HepG2 (cell line): ENCODE measurements at regions not wholly inside any gene's neighbourhood (a gene's known extent, or its start where the extent isn't known, plus 50 kb on each side); places are given as distances from the start of the nearest gene placed in this dataset.

Experiments used
- ATAC-seq: fragments of 200-7000 bp; cut with Tn5 transposase; 3 replicates; pipeline ENCODE4 v1.9.1; 2020; ENCODE audit warnings: mild to moderate bottlenecking, moderate library complexity
- BruUV-seq: library from RNA; stranded (reverse); fragments of 400-500 nt; replicated peaks from 2 replicates; lab custom pipeline; 2021; lab: Mats Ljungman, UMichigan
- CTCF ChIA-PET: fragments of 300-600 bp; formaldehyde crosslinking; extraction: SDS; loops from one replicate; lab custom pipeline; 2021; ENCODE audit warnings: low total read pairs, inconsistent platforms, low intra/inter-chr PET ratio; lab: Yijun Ruan, JAX
- POLR2A ChIA-PET: fragments of 350-600 bp; sonication (Branson Sonifier 250); formaldehyde crosslinking; loops from one replicate; lab custom pipeline; 2020; ENCODE audit warnings: antibody characterized with exemption, inconsistent platforms; lab: Yijun Ruan, JAX
- DNase-seq: peaks from one replicate; pipeline ENCODE4 v3.0.0-alpha.2; 2015; ENCODE audit warnings: low spot score
- FAIRE-seq: peaks from 3 replicates; lab custom pipeline; 2011; peaks lifted over from hg19 to GRCh38; lab: Jason Lieb, UNC
- H2AFZ ChIP-seq: one replicate; pipeline ENCODE4 v1.6.1; 2011; ENCODE audit warnings: low read length, inconsistent platforms
- H3K27ac ChIP-seq: fragments of 300-600 bp; 3 replicates; pipeline ENCODE4 v1.8.0; 2011; ENCODE audit warnings: mixed run types, mild to moderate bottlenecking, mixed read lengths, low read length, inconsistent platforms; ENCODE audit not compliant: insufficient read depth; ENCODE audit errors: extremely low read length
- H3K27me3 ChIP-seq, 2 experiments: fragments of 200-600 bp in 1 of 2; 2 replicates in 1 of 2; 3 replicates in 1 of 2; pipeline versions ENCODE4 v1.6.0 to v1.8.0; 2011; ENCODE audit warnings: low read length in 2 of 2, mild to moderate bottlenecking in 2 of 2, moderate library complexity in 2 of 2, inconsistent platforms in 1 of 2; ENCODE audit not compliant: insufficient read depth in 2 of 2, control insufficient read depth in 1 of 2
- H3K36me3 ChIP-seq, 2 experiments: fragments of 200-600 bp in 1 of 2; replicated peaks in 1 of 2; 2 replicates in 1 of 2; 3 replicates in 1 of 2; pipeline versions ENCODE4 v1.5.1 to v1.8.0; 2011; ENCODE audit warnings: low read length in 2 of 2, inconsistent platforms in 1 of 2; ENCODE audit not compliant: insufficient read depth in 2 of 2, control insufficient read depth in 1 of 2
- H3K4me1 ChIP-seq: 2 replicates; pipeline ENCODE4 v1.5.1; 2012; ENCODE audit warnings: low read length, inconsistent platforms; ENCODE audit not compliant: insufficient read depth
- H3K4me2 ChIP-seq: 2 replicates; pipeline ENCODE4 v1.6.0; 2011; ENCODE audit warnings: low read depth, low read length, inconsistent platforms
- H3K4me3 ChIP-seq, 3 experiments: fragments of 200-600 bp in 1 of 3; sonication (generic), shearing (Covaris generic) in 1 of 3; replicated peaks in 1 of 3; 2 replicates each; pipeline ENCODE4 v1.5.1; 2011 to 2016; ENCODE audit warnings: low read length in 3 of 3, inconsistent platforms in 2 of 3, low read depth in 2 of 3, mild to moderate bottlenecking in 2 of 3, control low read depth in 1 of 3, mixed read lengths in 1 of 3; ENCODE audit not compliant: insufficient read depth in 1 of 3
- H3K79me2 ChIP-seq: one replicate; pipeline ENCODE4 v1.6.1; 2011; ENCODE audit warnings: low read length, inconsistent platforms; ENCODE audit not compliant: insufficient read depth
- H3K9ac ChIP-seq: 2 replicates; pipeline ENCODE4 v1.6.0; 2011; ENCODE audit warnings: mild to moderate bottlenecking, low read depth, low read length, inconsistent platforms; ENCODE audit not compliant: insufficient read depth
- H3K9me3 ChIP-seq: 2 replicates; pipeline ENCODE4 v1.5.1; 2012; ENCODE audit warnings: mild to moderate bottlenecking, low read length
- H4K20me1 ChIP-seq: 2 replicates; pipeline ENCODE4 v1.6.0; 2011; ENCODE audit warnings: inconsistent platforms, mild to moderate bottlenecking, low read length, moderate library complexity; ENCODE audit not compliant: insufficient read depth
- BCLAF1 ChIP-seq: fragments of 450-650 bp; IDR thresholded peaks from 2 replicates; pipeline ENCODE4 v1.6.1; 2017; ENCODE audit warnings: mild to moderate bottlenecking
- CEBPB ChIP-seq: IDR thresholded peaks from 2 replicates; pipeline ENCODE4 v1.6.1; 2011; ENCODE audit warnings: low read depth, low read length, improper control_type of control experiment, borderline replicate concordance
- CTCF ChIP-seq: sonication (generic); formaldehyde crosslinking; IDR thresholded peaks from 2 replicates; pipeline ENCODE4 v1.5.0; 2020; ENCODE audit warnings: mild to moderate bottlenecking, missing genetic modification reagents, moderate library complexity
- DNMT1 ChIP-seq: sonication (generic); formaldehyde crosslinking; IDR thresholded peaks from 2 replicates; pipeline ENCODE4 v1.5.1; 2020; ENCODE audit warnings: mild to moderate bottlenecking, missing genetic modification reagents
- DNMT3B ChIP-seq: conservative IDR thresholded peaks from 2 replicates; pipeline ENCODE4 v1.6.1; 2016; ENCODE audit warnings: missing biosample characterization, control low read depth
- HHEX ChIP-seq: IDR thresholded peaks from 2 replicates; pipeline ENCODE4 v1.6.1; 2016; ENCODE audit warnings: control low read depth
- KLF11 ChIP-seq: IDR thresholded peaks from 2 replicates; pipeline ENCODE4 v1.6.1; 2016; ENCODE audit warnings: missing compliant biosample characterization
- REXO4 ChIP-seq: sonication (generic); formaldehyde crosslinking; IDR thresholded peaks from 2 replicates; pipeline ENCODE4 v1.8.0; 2022; ENCODE audit warnings: missing genetic modification reagents, mild to moderate bottlenecking, borderline replicate concordance
- SP2 ChIP-seq: sonication (generic); formaldehyde crosslinking; IDR thresholded peaks from 2 replicates; pipeline ENCODE4 v1.5.1; 2020; ENCODE audit warnings: mild to moderate bottlenecking, missing genetic modification reagents
- STAG1 ChIP-seq: sonication (generic); formaldehyde crosslinking; IDR thresholded peaks from 2 replicates; pipeline ENCODE4 v1.4.0; 2020; ENCODE audit warnings: missing genetic modification reagents
- ZBED4 ChIP-seq: sonication (generic); formaldehyde crosslinking; IDR thresholded peaks from 2 replicates; pipeline ENCODE4 v1.4.0; 2020; ENCODE audit warnings: missing genetic modification reagents, borderline replicate concordance
- ZNF30 ChIP-seq: sonication (generic); formaldehyde crosslinking; IDR thresholded peaks from 2 replicates; pipeline ENCODE4 v1.5.0; 2020; ENCODE audit warnings: mild to moderate bottlenecking, missing genetic modification reagents
- ZNF354B ChIP-seq: sonication (generic); formaldehyde crosslinking; IDR thresholded peaks from 2 replicates; pipeline ENCODE4 v1.8.0; 2022; ENCODE audit warnings: mild to moderate bottlenecking, missing genetic modification reagents
- WGBS: methylation state at CpG from one replicate; pipeline ENCODE4 v1.1.6; 2017; ENCODE audit warnings: low lambda C conversion rate; 5-methylcytosine and 5-hydroxymethylcytosine counted together
- in situ Hi-C: cut with HindIII; loops from 2 replicates; pipeline ENCODE4 v1.10.0; 2017; ENCODE audit warnings: low pct_unique_long_range_greater_than_20kb; ENCODE audit not compliant: extremely low pct_ligation_motif_present
- intact Hi-C: fragments of 100-400 bp; cut with micrococcal nuclease; formaldehyde crosslinking; loops from one replicate; pipeline ENCODE4 v1.10.0; 2022; ENCODE audit not compliant: unreplicated experiment

- TF ChIP-seq ZBED4 (no peak), ZNF354B (CRISPR knock-in tag) (no peak), ZNF30 (CRISPR knock-in tag) (no peak), CEBPB (no peak)
Measured at GRCh38 chr2:137879121-137879520, 85.2 kb upstream of the HNMT start (continued).

- Histone ChIP-seq H3K4me1 (0 out of 2 replicates have a peak, but pooled peaks cover 5% of the 10 kb centered on the region), H3K27me3 (no peaks in the 10 kb centered on the region; a peak in 1 of 5 replicates), H3K9me3 (no peaks in the 10 kb centered on the region), H3K36me3 (no peaks in the 10 kb centered on the region), H3K79me2 (no peaks in the 10 kb centered on the region), H3K4me3 (no peak overlapping the region), H3K9ac (no peak overlapping the region), H3K4me2 (no peak overlapping the region), H3K27ac (no peak overlapping the region), H2AFZ (no peak overlapping the region), H4K20me1 (no peaks in the 10 kb centered on the region)
- intact Hi-C loops = no loop called here
- FAIRE-seq (no peak), ATAC-seq (peak; percentile 59), DNase-seq (no peak)
- BruUV-seq = no TSS peak
- TF ChIP-seq REXO4 (CRISPR knock-in tag) (0 out of 2 replicates have a peak, but pooled peaks have one; percentile 32), STAG1 (CRISPR knock-in tag) (peak; percentile 16; the same call in 1 of the 2 replicates), CTCF (CRISPR knock-in tag) (peak; percentile 30), DNMT1 (CRISPR knock-in tag) (no peak), BCLAF1 (no peak), SP2 (CRISPR knock-in tag) (no peak), HHEX (CRISPR knock-in tag) (no peak), KLF11 (CRISPR knock-in tag) (no peak), DNMT3B (no peak)
- CTCF ChIA-PET = no interaction called here
- WGBS = 20% methylated on average over 4 of the region's 4 CpGs
- in situ Hi-C loops = no loop called here
- POLR2A ChIA-PET = no interaction called here
Measured at GRCh38 chr2:137881711-137882110, 82.6 kb upstream of the HNMT start.
